ENCODE measurements at regions not wholly inside any gene's neighbourhood (a gene's known extent, or its start where the extent isn't known, plus 50 kb on each side); places are given as distances from the start of the nearest gene placed in this dataset.

- TF ChIP-seq CTCF (IDR thresholded peaks at IDR 0.05) (no peak), POLR2A (IDR thresholded peaks at IDR 0.05) (no peak)
These were observed 180.0 kb upstream of the CXCR4 start for GRCh38 chr2:136297994-136298393.

All from right lobe of liver (tissue), 4 donors.